Midbrain (tissue), 1 donor: ENCODE measurements at regions not wholly inside any gene's neighbourhood (a gene's known extent, or its start where the extent isn't known, plus 50 kb on each side); places are given as distances from the start of the nearest gene placed in this dataset.
"Not testable (repeated sequence)": the region's sequence is repeated elsewhere in the genome, so short reads cannot be mapped to it uniquely, and the experiment has no call there.

Experiments used
- DNase-seq: peaks from one replicate; lab custom pipeline; 2025; lab: John Stamatoyannopoulos, UW

- DNase-seq = no peak
These were observed 268.4 kb upstream of the AMIGO2 start for GRCh38 chr12:47348206-47348605.

GRCh38 chr12:47346251-47347019, 266.7 kb upstream of the AMIGO2 start:
- no peak for DNase-seq

- DNase-seq = no peak
These were observed 264.2 kb upstream of the AMIGO2 start for GRCh38 chr12:47343684-47344567.

DNA sequence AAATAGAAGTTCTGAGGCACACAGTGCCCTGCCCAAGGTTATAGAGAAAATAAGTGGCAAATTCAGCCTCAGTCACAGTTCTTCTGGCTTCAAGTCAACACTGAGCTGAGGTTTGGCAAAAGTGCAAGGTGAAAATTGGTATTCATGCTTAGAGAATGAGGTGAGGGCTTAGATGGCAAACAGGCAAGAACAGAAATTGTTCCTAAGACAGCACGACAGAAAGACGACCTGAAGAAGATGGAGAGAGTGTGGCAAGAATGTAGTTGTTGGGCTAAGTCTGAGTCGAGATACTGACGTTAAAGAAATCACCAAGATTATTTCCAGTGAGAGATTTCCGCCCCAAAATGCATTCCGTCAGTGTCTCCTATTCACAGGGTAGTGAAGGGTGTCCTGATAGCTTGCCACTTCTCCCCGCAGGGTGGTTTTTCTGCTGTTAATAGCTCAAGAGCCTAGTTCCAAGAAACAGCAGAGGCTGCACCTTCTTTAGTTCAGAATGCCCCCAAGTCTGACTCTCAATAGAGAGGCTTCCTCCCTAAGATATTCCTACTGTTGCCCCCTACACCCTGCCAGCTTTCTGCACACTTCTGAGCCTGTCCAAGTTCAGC, 260.8 kb upstream of the AMIGO2 start:
- no peak for DNase-seq

DNA sequence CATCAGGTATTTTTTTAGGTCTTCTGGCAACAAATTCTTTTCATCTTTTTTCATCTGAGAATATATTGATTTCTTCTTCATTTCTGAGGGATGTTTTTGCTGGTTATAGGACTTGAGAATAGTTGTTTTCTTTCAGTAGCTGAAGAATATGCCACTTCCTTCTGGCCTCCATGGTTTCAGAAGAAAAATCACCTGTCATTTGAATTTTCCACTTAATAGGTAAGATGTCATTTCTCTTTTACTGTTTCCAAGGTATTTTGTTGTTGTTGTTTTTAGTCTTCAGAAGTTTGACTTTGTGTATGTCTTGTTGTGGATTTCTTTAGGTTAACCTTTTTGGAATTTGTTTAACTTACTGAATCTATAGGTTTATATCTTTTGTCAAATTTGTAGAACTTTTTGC, 257.8 kb upstream of the AMIGO2 start:
- DNase-seq = no peak

DNA sequence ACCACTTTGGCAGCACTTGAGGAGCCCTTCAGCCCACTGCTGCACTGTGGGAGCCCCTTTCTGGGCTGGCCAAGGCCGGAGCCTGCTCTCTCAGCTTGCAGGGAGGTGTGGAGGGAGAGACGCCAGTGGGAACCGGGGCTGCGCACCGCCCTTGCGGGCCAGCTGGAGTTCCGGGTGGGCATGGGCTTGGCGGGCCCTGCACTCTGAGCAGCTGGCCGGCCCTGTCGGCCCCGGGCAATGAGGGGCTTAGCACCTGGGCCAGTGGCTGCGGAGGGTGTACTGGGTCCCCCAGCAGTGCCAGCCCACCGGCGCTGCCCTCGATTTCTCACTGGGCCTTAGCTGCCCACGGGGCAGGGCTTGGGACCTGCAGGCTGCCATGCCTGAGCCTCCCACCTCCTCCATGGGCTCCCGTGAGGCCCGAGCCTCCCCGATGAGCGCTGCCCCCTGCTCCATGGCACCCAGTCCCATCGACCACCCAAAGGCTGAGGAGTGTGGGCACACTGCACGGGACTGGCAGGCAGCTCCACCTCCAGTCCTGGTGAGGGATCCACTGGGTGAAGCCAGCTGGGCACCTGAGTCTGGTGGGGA, 253.6 kb upstream of the AMIGO2 start:
- not testable (repeated sequence) for DNase-seq

DNA sequence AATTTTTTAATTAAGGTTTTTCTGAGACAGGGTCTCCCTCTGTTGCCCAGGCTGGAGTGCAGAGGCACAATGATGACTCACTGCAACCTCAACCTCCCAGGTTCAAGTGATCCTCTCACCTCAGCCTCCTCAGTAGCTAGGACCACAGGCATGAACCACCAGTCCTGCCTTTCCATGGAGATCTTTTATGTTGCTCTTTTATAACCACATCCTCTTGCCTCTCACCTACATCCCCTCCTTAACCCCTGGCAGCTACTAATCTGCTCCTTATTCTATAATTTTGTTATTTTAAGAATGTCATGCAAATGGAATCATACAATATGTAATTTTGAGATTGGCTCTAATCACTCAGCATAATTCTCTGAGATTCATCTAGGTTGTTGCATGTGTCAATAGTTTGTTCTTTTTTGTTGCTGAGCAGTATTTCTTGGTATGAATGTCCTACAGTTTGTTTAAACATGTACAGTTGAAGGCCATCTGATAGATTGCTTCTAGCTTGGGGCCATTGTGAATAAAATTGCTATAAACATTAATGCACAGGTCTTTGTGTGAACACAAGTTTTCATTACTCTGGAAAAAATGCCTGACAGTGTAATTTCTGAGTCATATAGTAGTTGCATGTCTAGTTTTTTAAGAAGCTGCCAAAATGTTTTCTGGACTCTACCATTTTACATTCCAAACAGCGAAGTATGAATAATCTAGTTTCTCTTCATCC, 249.2 kb upstream of the AMIGO2 start:
- no peak for DNase-seq

GRCh38 chr12:47326190-47326589, 246.4 kb upstream of the AMIGO2 start:
- no peak for DNase-seq

DNA sequence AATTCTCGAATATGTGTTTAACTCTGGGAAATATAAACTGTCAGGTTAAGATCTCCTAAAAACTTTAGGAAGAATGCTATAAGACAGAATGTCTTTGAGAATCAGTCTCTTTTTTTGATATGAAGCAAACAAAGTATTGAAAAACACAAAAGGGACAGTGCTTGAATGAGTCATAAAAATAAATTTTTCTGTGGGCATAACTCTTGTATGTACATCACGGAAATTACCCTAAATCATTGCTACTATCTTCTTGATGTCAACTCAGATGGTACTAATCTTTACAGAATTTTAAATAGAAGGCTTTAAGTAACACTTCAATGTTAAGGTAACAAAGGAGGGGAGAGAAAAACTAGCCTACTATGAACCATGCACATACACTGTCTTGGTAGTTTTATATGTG, 244.0 kb upstream of the AMIGO2 start:
- DNase-seq = no peak

DNA sequence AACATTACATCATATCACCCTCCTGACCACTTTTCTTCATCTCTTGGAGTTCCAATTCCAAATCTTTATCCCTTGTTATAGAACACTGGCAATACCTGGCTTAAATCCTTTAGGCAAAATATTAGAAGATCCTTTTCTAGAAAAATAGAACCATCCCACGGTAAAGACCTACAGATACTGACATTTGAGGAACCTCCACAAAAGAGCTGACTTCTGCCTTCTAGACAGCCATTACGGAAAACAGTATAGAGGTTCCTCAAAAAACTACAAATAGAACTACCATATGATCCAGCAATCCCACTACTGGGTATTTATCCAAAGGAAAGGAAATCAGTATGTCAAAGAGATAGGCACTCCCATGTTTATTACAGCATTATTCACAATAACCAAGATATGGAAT, 241.7 kb upstream of the AMIGO2 start:
- no peak for DNase-seq

GRCh38 chr12:47319746-47320145, 240.0 kb upstream of the AMIGO2 start:
- no peak for DNase-seq

- no peak for DNase-seq
These were observed 239.2 kb upstream of the AMIGO2 start for GRCh38 chr12:47318963-47319362.

GRCh38 chr12:47317175-47317915, 237.6 kb upstream of the AMIGO2 start:
- DNase-seq = no peak

DNA sequence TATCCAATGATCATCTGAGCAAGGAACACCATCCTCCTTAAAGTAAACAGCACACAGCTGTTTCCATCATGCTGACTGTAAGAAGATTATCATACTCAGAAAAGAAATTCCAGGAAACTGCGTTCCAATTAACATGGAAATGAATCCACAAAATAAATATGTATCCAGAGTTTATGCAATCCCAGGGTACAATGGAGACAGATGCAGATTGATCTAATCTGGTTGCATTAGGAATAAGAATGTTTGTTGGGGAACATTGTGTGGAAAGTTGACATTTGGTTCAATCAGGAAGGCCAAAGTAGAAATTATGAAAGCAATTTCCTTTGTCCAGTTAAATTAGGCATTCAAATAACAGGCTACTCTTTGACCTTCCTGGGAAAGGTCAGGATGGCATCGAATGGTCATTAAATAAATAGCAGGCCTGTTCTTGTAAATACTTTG, 236.9 kb upstream of the AMIGO2 start:
- DNase-seq = no peak

DNA sequence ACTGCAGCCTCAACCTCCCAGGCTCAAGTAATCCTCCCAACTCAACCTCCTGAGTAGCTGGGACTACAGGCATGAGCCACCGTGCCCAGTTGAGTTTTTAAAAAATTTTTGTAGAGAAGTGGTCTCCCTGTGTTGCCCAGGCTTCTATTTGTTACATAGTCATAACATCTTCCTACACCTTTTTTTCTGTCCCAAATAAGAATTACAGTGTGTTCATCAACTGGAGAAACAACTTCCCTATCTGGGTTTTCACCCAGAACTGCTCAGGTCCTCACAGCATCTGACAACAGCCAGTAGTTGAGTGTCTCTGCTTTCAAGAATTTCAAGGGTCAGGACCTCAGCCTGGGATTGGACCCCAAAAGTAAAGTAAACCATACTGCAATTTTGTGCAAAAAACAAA, 235.2 kb upstream of the AMIGO2 start:
- DNase-seq = no peak

DNA sequence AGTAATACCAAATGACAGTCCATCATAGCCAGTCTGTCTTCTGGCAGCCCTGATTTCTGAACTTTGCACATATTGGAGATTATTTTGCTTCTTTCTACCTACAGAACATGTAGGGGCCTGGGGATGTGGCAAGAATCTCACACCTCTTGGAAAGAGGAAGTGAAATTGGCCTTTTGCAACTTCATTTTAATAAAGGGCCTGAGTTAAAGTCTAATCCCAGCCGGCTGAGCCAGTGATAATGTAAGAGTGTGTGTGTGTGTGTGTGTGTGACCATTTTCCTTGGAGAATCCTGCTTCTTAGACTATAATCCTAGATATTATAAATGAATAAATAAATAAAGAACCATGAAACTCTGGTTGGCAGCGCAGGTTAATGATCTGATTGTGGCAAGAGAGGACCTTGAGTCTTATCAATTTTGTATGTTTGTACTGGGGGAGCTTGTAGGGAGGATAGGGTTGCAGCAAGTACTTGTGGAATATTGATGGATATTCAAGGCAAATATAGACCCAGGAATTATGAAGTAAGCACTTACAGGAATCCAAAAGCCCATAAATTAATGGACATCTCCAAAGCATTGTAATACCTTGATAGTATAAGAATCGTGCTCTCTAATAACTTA, 233.2 kb upstream of the AMIGO2 start:
- no peak for DNase-seq

- no peak for DNase-seq
These were observed 232.4 kb upstream of the AMIGO2 start for GRCh38 chr12:47312147-47312546.

DNA sequence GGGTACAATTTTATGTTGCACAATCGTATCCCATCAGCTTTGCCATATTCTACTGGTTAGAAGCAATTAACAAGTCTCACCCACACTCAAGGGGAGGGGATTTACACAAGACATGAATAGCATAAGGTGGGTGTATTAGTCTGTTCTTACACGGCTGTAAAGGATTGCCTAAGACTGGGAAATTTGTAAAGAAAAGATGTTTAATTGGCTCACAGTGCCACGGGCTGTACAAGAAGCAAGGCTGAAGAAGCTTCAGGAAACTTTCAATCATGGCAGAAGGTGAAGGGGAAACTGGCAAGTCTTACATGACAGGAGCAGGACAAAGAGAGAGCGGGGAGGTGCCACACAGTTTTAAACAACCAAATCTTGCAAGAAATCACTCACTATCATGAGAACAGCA, 231.8 kb upstream of the AMIGO2 start:
- no peak for DNase-seq

GRCh38 chr12:47311010-47311409, 231.3 kb upstream of the AMIGO2 start:
- DNase-seq = no peak

- no peak for DNase-seq
These were observed 228.9 kb upstream of the AMIGO2 start for GRCh38 chr12:47308672-47309071.
